PC-3 (cell line): ENCODE measurements at regions not wholly inside any gene's neighbourhood (a gene's known extent, or its start where the extent isn't known, plus 50 kb on each side); places are given as distances from the start of the nearest gene placed in this dataset.

Source experiments
- ATAC-seq: fragments of 200-7000 bp; cut with Tn5 transposase; 2 replicates; pipeline ENCODE4 v1.9.1; 2020; ENCODE audit warnings: mild to moderate bottlenecking, moderate library complexity
- BruUV-seq: library from RNA; stranded (reverse); fragments of 400-500 nt; replicated peaks from 2 replicates; lab custom pipeline; 2021; lab: Mats Ljungman, UMichigan
- CTCF ChIA-PET: fragments of 300-600 bp; sonication (Branson Sonifier 250); formaldehyde crosslinking; loops from one replicate; lab custom pipeline; 2022; ENCODE audit warnings: antibody characterized with exemption; lab: Charles Lee
- POLR2A ChIA-PET: fragments of 300-600 bp; sonication (Branson Sonifier 250); formaldehyde crosslinking; loops from one replicate; lab custom pipeline; 2022; ENCODE audit warnings: antibody characterized with exemption; ENCODE audit not compliant: unreplicated experiment; lab: Charles Lee
- DNase-seq: peaks from one replicate; pipeline ENCODE4 v3.0.0-alpha.2; 2015
- H2AFZ ChIP-seq: fragments of 300-600 bp; sonication (generic); 2 replicates; pipeline ENCODE4 v1.6.0; 2016; ENCODE audit warnings: antibody characterized with exemption, low read length
- H3F3A ChIP-seq: fragments of 300-600 bp; sonication (generic); one replicate; pipeline ENCODE4 v1.6.0; 2017; ENCODE audit warnings: antibody characterized with exemption, low read length, control low read depth, mild to moderate bottlenecking; ENCODE audit not compliant: unreplicated experiment
- H3K27ac ChIP-seq: fragments of 300-600 bp; sonication (generic); 2 replicates; pipeline ENCODE4 v1.5.1; 2016; ENCODE audit warnings: mild to moderate bottlenecking, low read length
- H3K27me3 ChIP-seq: fragments of 300-600 bp; sonication (generic); 2 replicates; pipeline ENCODE4 v1.6.1; 2016; ENCODE audit warnings: low read length, mixed read lengths
- H3K36me3 ChIP-seq: fragments of 300-600 bp; sonication (generic); 2 replicates; pipeline ENCODE4 v1.6.1; 2016; ENCODE audit warnings: low read depth, mixed run types, low read length, mixed read lengths
- H3K4me1 ChIP-seq: fragments of 300-600 bp; sonication (generic); 2 replicates; pipeline ENCODE4 v1.5.1; 2016; ENCODE audit warnings: low read length; ENCODE audit not compliant: insufficient read depth
- H3K4me2 ChIP-seq: fragments of 300-600 bp; sonication (generic); 2 replicates; pipeline ENCODE4 v1.6.0; 2016; ENCODE audit warnings: low read length
- H3K4me3 ChIP-seq: fragments of 300-600 bp; sonication (generic); 2 replicates; pipeline ENCODE4 v1.5.1; 2016; ENCODE audit warnings: mild to moderate bottlenecking, low read length, mixed read lengths
- H3K79me2 ChIP-seq: fragments of 300-600 bp; sonication (generic); 2 replicates; pipeline ENCODE4 v1.6.1; 2017; ENCODE audit warnings: low read length, mixed read lengths
- H3K9ac ChIP-seq: fragments of 300-600 bp; sonication (generic); 2 replicates; pipeline ENCODE4 v1.6.0; 2016; ENCODE audit warnings: mild to moderate bottlenecking, low read length
- H3K9me2 ChIP-seq: fragments of 300-600 bp; sonication (generic); replicated peaks from 2 replicates; pipeline ENCODE4 v1.6.1; 2016; ENCODE audit warnings: mixed run types, low read length, mixed read lengths
- H3K9me3 ChIP-seq: fragments of 300-600 bp; sonication (generic); 2 replicates; pipeline ENCODE4 v1.6.1; 2016; ENCODE audit warnings: low read length, mixed read lengths
- H4K20me1 ChIP-seq: fragments of 300-600 bp; sonication (generic); 2 replicates; pipeline ENCODE4 v1.6.1; 2016; ENCODE audit warnings: low read length, mixed read lengths
- CTCF ChIP-seq: fragments of 300-600 bp; sonication (generic); conservative IDR thresholded peaks from 2 replicates; pipeline ENCODE4 v1.5.1; 2017; ENCODE audit warnings: antibody characterized with exemption, low read depth, mild to moderate bottlenecking, low read length
- EZH2 ChIP-seq: fragments of 300-600 bp; sonication (generic); IDR thresholded peaks from one replicate; pipeline ENCODE4 v1.6.1; 2017; ENCODE audit warnings: antibody characterized with exemption, mild to moderate bottlenecking, low read length; ENCODE audit not compliant: unreplicated experiment
- EZH2phosphoT487 ChIP-seq: fragments of 300-600 bp; sonication (generic); IDR thresholded peaks from 2 replicates; pipeline ENCODE4 v1.6.1; 2018; ENCODE audit warnings: mild to moderate bottlenecking, antibody characterized with exemption, low read length, borderline replicate concordance
- intact Hi-C: fragments of 100-400 bp; cut with micrococcal nuclease; formaldehyde crosslinking; loops from 2 replicates; pipeline ENCODE4 v1.9.0; 2023

DNA sequence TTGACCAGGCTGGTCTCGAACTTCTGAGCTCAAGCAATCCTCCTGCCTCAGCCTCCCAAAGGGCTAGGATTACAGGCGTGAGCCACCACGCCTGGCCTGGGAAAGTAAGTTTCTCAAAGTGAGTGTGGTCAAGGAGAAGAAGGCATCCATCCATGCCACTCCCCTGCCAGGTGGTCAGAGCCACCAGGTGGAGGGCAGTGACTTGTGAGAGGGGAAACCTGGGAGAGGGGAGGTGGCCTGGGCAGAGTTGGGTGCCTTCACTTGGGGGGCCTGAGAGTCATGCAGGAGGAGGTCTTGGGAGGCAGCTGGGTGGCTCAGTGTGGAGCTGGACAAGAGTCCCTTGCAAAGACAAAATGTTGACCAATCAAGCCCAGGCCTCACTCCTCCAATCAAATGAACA is 470.0 kb downstream of the MATN1 start:
- Histone ChIP-seq H3K4me2 (no peak overlapping the region), H3K9me2 (no peaks in the 10 kb centered on the region), H3K4me1 (no peaks in the 10 kb centered on the region), H3K36me3 (no peaks in the 10 kb centered on the region), H3K9me3 (no peaks in the 10 kb centered on the region), H2AFZ (no peak overlapping the region), H3K79me2 (no peaks in the 10 kb centered on the region), H3F3A (no peaks in the 10 kb centered on the region), H3K27me3 (peaks cover 61% of the 10 kb centered on the region), H4K20me1 (no peaks in the 10 kb centered on the region), H3K27ac (no peak overlapping the region), H3K4me3 (no peak overlapping the region), H3K9ac (no peak overlapping the region)
- BruUV-seq = no TSS peak
- no peak for TF ChIP-seq EZH2
- no peak for TF ChIP-seq EZH2phosphoT487
- CTCF ChIA-PET = no interaction called here
- DNase-seq (no peak), ATAC-seq (no peak)
- POLR2A ChIA-PET = no interaction called here
- intact Hi-C loops = no loop called here

GRCh38 chr1:30250984-30251850 is 472.2 kb downstream of the MATN1 start:
- Histone ChIP-seq H3K27me3 (peaks cover 72% of the 10 kb centered on the region), H3K27ac (no peak overlapping the region), H3K36me3 (no peaks in the 10 kb centered on the region), H3K4me1 (no peaks in the 10 kb centered on the region), H2AFZ (no peak overlapping the region), H3K79me2 (no peaks in the 10 kb centered on the region), H3K9me3 (no peaks in the 10 kb centered on the region), H4K20me1 (no peaks in the 10 kb centered on the region), H3K4me2 (no peak overlapping the region), H3K9ac (no peak overlapping the region), H3K9me2 (no peaks in the 10 kb centered on the region), H3K4me3 (no peak overlapping the region), H3F3A (no peaks in the 10 kb centered on the region)
- DNase-seq (no peak), ATAC-seq (no peak)
- ChIA-PET POLR2A (no interaction called here), CTCF (no interaction called here)
- intact Hi-C loops = no loop called here
- BruUV-seq = no TSS peak
- TF ChIP-seq EZH2 (no peak), EZH2phosphoT487 (no peak), CTCF (no peak)

DNA sequence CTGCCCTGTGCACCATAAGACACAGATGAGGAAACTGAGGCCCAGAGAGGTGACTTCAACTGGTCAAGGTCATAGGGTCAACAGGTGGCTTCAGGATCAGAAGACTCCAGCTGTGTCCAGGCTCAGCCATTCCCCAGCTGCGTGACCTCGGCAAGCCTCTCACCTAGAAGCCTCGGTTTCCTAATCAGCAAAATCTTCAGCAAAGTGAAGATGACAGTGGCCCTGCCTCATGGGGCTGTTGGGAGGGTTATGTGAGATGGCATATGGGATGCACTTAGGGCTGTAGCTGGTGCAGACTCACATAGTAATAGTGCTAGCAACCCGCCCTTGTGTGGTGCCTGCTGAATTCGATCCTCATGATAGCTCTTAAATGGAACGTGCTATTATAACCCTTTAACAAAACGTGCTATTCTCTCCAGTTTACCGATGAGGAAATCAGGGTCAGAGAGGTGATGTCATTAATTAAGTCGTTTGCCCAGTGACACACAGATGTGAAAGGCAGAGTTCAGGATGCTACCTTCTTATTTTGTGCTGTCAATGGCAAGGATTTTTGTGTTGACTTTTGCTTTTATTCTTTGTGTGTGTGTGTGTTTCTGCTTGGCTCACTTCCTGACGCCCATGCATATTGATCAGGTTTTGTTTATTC is 472.9 kb downstream of the MATN1 start:
- POLR2A ChIA-PET = no interaction called here
- ATAC-seq (no peak), DNase-seq (no peak)
- Histone ChIP-seq H3K4me2 (no peak overlapping the region), H3K9ac (no peak overlapping the region), H3K4me1 (no peaks in the 10 kb centered on the region), H3K27me3 (peaks cover 72% of the 10 kb centered on the region), H4K20me1 (no peaks in the 10 kb centered on the region), H3K36me3 (no peaks in the 10 kb centered on the region), H3K9me3 (no peaks in the 10 kb centered on the region), H3F3A (no peaks in the 10 kb centered on the region), H3K9me2 (no peaks in the 10 kb centered on the region), H3K4me3 (no peak overlapping the region), H3K79me2 (no peaks in the 10 kb centered on the region), H3K27ac (no peak overlapping the region), H2AFZ (no peak overlapping the region)
- intact Hi-C loops = no loop called here
- BruUV-seq = no TSS peak
- no peak for TF ChIP-seq EZH2phosphoT487
- no peak for TF ChIP-seq EZH2
- TF ChIP-seq CTCF = no peak
- CTCF ChIA-PET = no interaction called here
